ENCODE measurements at regions not wholly inside any gene's neighbourhood (a gene's known extent, or its start where the extent isn't known, plus 50 kb on each side); places are given as distances from the start of the nearest gene placed in this dataset.

DNA sequence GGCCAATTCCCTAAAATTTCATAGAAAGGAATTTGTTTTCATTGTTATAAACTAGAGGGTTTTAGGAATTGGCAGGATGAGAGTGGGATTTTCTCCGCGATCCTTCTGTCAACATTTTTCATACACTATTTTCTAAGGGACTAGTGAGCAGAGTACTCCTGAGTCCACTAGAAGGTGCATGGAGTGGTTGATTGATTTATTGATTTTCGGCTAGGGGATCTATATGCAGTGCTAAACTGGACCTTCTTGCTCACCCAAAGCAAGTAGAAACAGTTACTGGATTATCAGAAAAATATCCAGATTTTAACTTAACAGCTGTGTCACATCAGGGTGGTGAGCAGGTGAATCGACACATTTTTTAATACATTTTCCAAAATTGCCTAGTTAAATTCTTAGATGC, 159.9 kb upstream of the DTNA start:
- POLR2A ChIA-PET = no interaction called here
- Histone ChIP-seq H3K27ac (ENCODE audit: extremely low read depth, low read depth, low read length) (no peak overlapping the region), H3K36me3 (ENCODE audit: control insufficient read depth in 2 of 2, insufficient read depth in 1 of 2, low read length in 2 of 2) (no peaks in the 10 kb centered on the region), H3K9me3 (ENCODE audit: control insufficient read depth, insufficient read depth, low read depth, low read length) (no peaks in the 10 kb centered on the region), H3K4me1 (ENCODE audit: control insufficient read depth, insufficient read depth, low read length) (no peaks in the 10 kb centered on the region), H3K4me3 (ENCODE audit: low read depth, low read length) (no peak overlapping the region)
- TF ChIP-seq ZNF155 (tag by site-specific recombination; IDR thresholded peaks at IDR 0.05) = no peak
- no peak for TF ChIP-seq ZFP69B (tag by site-specific recombination; IDR thresholded peaks at IDR 0.05)
- TF ChIP-seq, protein P1, sequence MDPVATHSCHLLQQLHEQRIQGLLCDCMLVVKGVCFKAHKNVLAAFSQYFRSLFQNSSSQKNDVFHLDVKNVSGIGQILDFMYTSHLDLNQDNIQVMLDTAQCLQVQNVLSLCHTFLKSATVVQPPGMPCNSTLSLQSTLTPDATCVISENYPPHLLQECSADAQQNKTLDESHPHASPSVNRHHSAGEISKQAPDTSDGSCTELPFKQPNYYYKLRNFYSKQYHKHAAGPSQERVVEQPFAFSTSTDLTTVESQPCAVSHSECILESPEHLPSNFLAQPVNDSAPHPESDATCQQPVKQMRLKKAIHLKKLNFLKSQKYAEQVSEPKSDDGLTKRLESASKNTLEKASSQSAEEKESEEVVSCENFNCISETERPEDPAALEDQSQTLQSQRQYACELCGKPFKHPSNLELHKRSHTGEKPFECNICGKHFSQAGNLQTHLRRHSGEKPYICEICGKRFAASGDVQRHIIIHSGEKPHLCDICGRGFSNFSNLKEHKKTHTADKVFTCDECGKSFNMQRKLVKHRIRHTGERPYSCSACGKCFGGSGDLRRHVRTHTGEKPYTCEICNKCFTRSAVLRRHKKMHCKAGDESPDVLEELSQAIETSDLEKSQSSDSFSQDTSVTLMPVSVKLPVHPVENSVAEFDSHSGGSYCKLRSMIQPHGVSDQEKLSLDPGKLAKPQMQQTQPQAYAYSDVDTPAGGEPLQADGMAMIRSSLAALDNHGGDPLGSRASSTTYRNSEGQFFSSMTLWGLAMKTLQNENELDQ (tag by site-specific recombination; IDR thresholded peaks at IDR 0.05; ENCODE audit: low read depth) = no peak
- TF ChIP-seq ZNF175 (tag by site-specific recombination; IDR thresholded peaks at IDR 0.05) = no peak
- no peak for TF ChIP-seq ZNF654 (tag by site-specific recombination; IDR thresholded peaks at IDR 0.05; ENCODE audit: low read depth)
- no peak for TF ChIP-seq ZNF223 (tag by site-specific recombination; IDR thresholded peaks at IDR 0.05)
- TF ChIP-seq ZBTB8A (tag by site-specific recombination; IDR thresholded peaks at IDR 0.05) = no peak
- no peak for TF ChIP-seq ZSCAN5A (tag by site-specific recombination; IDR thresholded peaks at IDR 0.05)
- no peak for TF ChIP-seq ZNF548 (tag by site-specific recombination; IDR thresholded peaks at IDR 0.05)
- TF ChIP-seq ZNF776 (tag by site-specific recombination; IDR thresholded peaks at IDR 0.05; ENCODE audit: borderline replicate concordance) = no peak
- CTCF ChIA-PET = interaction anchor here (0.6 kb wide), 1 partner anchor 238 kb away, joined by 3 read pairs; no protein-coding TSS in a partner anchor

DNA sequence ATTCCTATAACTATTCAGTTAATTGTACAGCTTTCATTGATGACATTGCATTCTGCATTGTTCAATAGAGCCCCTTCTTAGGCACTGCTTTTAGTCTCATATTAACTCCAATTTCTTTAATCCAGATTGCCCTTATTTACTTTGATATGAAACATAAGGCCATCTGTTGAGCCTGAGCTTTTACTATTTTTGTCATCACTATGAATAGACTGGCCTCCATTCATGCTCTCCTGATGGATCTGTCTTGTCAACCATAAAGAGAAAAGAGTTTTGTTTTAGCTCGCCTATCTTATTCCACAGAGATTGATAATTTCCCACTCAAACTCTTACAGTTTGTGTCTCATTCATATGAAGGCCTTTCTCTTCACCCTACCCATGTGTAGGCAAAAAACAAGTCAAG, 159.2 kb upstream of the DTNA start:
- Histone ChIP-seq H3K27ac (ENCODE audit: extremely low read depth, low read depth, low read length) (no peak overlapping the region), H3K4me1 (ENCODE audit: control insufficient read depth, insufficient read depth, low read length) (no peaks in the 10 kb centered on the region), H3K4me3 (ENCODE audit: low read depth, low read length) (no peak overlapping the region), H3K9me3 (ENCODE audit: control insufficient read depth, insufficient read depth, low read depth, low read length) (no peaks in the 10 kb centered on the region), H3K36me3 (ENCODE audit: control insufficient read depth in 2 of 2, insufficient read depth in 1 of 2, low read length in 2 of 2) (no peaks in the 10 kb centered on the region)
- ChIA-PET CTCF (interaction anchor here (0.6 kb wide), 1 partner anchor 237 kb away, joined by 3 read pairs; no protein-coding TSS in a partner anchor), POLR2A (no interaction called here)
- no peak for TF ChIP-seq SP3 (tag by site-specific recombination; IDR thresholded peaks at IDR 0.05)
- TF ChIP-seq ZNF138 (tag by site-specific recombination; IDR thresholded peaks at IDR 0.05; ENCODE audit: borderline replicate concordance) = no peak
- TF ChIP-seq ZNF423 (tag by site-specific recombination; IDR thresholded peaks at IDR 0.05) = no peak
- no peak for TF ChIP-seq ZNF558 (tag by site-specific recombination; IDR thresholded peaks at IDR 0.05)
- no peak for TF ChIP-seq ZNF776 (tag by site-specific recombination; IDR thresholded peaks at IDR 0.05; ENCODE audit: borderline replicate concordance)
- TF ChIP-seq ZNF791 (tag by site-specific recombination; IDR thresholded peaks at IDR 0.05) = no peak
- TF ChIP-seq ZNF623 (tag by site-specific recombination; IDR thresholded peaks at IDR 0.05) = no peak

GRCh38 chr18:34551824-34552223, 158.3 kb upstream of the DTNA start:
- ChIA-PET CTCF (interaction anchor here (0.6 kb wide), 1 partner anchor 158 kb away, joined by 3 read pairs; no protein-coding TSS in a partner anchor), POLR2A (no interaction called here)

More at GRCh38 chr18:34551824-34552223, 158.3 kb upstream of the DTNA start:
- Histone ChIP-seq H3K4me1 (ENCODE audit: control insufficient read depth, insufficient read depth, low read length) (no peaks in the 10 kb centered on the region), H3K9me3 (ENCODE audit: control insufficient read depth, insufficient read depth, low read depth, low read length) (no peaks in the 10 kb centered on the region), H3K27ac (ENCODE audit: extremely low read depth, low read depth, low read length) (no peak overlapping the region), H3K36me3 (ENCODE audit: control insufficient read depth in 2 of 2, insufficient read depth in 1 of 2, low read length in 2 of 2) (no peaks in the 10 kb centered on the region), H3K4me3 (ENCODE audit: low read depth, low read length) (no peak overlapping the region)
- TF ChIP-seq, protein P2, sequence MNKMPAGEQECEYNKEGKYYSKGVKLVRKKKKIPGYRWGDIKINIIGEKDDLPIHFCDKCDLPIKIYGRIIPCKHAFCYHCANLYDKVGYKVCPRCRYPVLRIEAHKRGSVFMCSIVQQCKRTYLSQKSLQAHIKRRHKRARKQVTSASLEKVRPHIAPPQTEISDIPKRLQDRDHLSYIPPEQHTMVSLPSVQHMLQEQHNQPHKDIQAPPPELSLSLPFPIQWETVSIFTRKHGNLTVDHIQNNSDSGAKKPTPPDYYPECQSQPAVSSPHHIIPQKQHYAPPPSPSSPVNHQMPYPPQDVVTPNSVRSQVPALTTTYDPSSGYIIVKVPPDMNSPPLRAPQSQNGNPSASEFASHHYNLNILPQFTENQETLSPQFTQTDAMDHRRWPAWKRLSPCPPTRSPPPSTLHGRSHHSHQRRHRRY (tag by site-specific recombination; IDR thresholded peaks at IDR 0.05) = no peak

All from HEK293 (cell line).